Upper lobe of left lung (tissue), 6 donors: ENCODE measurements at regions not wholly inside any gene's neighbourhood (a gene's known extent, or its start where the extent isn't known, plus 50 kb on each side); places are given as distances from the start of the nearest gene placed in this dataset.
A peak's percentile ranks its signal among the peaks of the same experiment; 100 is the strongest.

Experiments used
- ATAC-seq, 2 donors: fragments of 200-7000 bp; cut with Tn5 transposase; one replicate each; pipeline ENCODE4 v1.9.1; 2022; ENCODE audit warnings: mild to moderate bottlenecking in 2 of 2, moderate library complexity in 2 of 2; ENCODE audit not compliant: low FRiP score in 2 of 2
- DNase-seq, 2 donors: peaks; one replicate each; pipeline ENCODE4 v3.0.0-alpha.2; 2019 to 2020
- H3K27ac ChIP-seq, 4 donors: fragments of 200-600 bp; sonication (generic); one replicate each; pipeline ENCODE4 v1.5.1; 2016 to 2019
- H3K27me3 ChIP-seq, 4 donors: fragments of 200-600 bp; sonication (generic); one replicate each; pipeline ENCODE4 v1.5.1; 2017 to 2019
- H3K36me3 ChIP-seq, 4 donors: fragments of 200-600 bp; sonication (generic); one replicate each; pipeline ENCODE4 v1.5.1; 2016 to 2019
- H3K4me1 ChIP-seq, 4 donors: fragments of 200-600 bp; sonication (generic); one replicate each; pipeline ENCODE4 v1.5.1; 2018 to 2019
- H3K4me3 ChIP-seq, 4 donors: fragments of 200-600 bp; sonication (generic); one replicate each; pipeline ENCODE4 v1.5.1; 2017 to 2019; ENCODE audit warnings: mild to moderate bottlenecking in 2 of 4, moderate library complexity in 1 of 4
- H3K9me3 ChIP-seq, 4 donors: fragments of 200-600 bp; sonication (generic); one replicate each; pipeline ENCODE4 v1.5.1; 2018 to 2019
- CTCF ChIP-seq, 6 experiments: fragments of 450-650 bp in 4 of 6; fragments of 200-600 bp in 2 of 6; sonication (generic) in 2 of 6; IDR thresholded peaks; one replicate each; pipeline ENCODE4 v1.5.1; 2016 to 2019; ENCODE audit warnings: antibody characterized with exemption in 6 of 6
- EP300 ChIP-seq, 4 donors: sonication (generic); formaldehyde crosslinking; IDR thresholded peaks; one replicate each; pipeline ENCODE4 v1.5.1; 2017; ENCODE audit warnings: antibody characterized with exemption in 4 of 4, control low read depth in 2 of 4
- POLR2A ChIP-seq, 4 donors: fragments of 450-650 bp; IDR thresholded peaks; one replicate each; pipeline ENCODE4 v1.5.1; 2016 to 2017; ENCODE audit warnings: antibody characterized with exemption in 4 of 4, mild to moderate bottlenecking in 2 of 4
- POLR2AphosphoS5 ChIP-seq, 2 donors: sonication (generic); formaldehyde crosslinking; IDR thresholded peaks; one replicate each; pipeline ENCODE4 v1.5.1; 2017; ENCODE audit warnings: antibody characterized with exemption in 2 of 2
- WGBS, 2 donors: methylation state at CpG; one replicate each; pipeline ENCODE4 v1.1.5; 2017 to 2018; 5-methylcytosine and 5-hydroxymethylcytosine counted together
- donor health status: DM: no; HTN: no; CAD: no; lungs with moderate emphysema.
- donor health status: DM: no; HTN: yes; CAD: no; lungs with severe emphysema.

- Histone ChIP-seq H3K9me3 (no peaks in the 10 kb centered on the region), H3K4me1 (no peaks in the 10 kb centered on the region), H3K27ac (no peak overlapping the region), H3K4me3 (no peak overlapping the region), H3K27me3 (no peaks in the 10 kb centered on the region), H3K36me3 (no peaks in the 10 kb centered on the region)
- no peak for ATAC-seq
- no peak for DNase-seq
- no peak for TF ChIP-seq POLR2A (IDR thresholded peaks at IDR 0.05)
- TF ChIP-seq EP300 (IDR thresholded peaks at IDR 0.05): no peak
- no peak for TF ChIP-seq POLR2AphosphoS5 (IDR thresholded peaks at IDR 0.05)
- no peak for TF ChIP-seq CTCF (IDR thresholded peaks at IDR 0.05)
- 53 to 94% methylated on average over 1 of the region's 1 CpG for WGBS, 2 donors
These were observed 125.6 kb upstream of the TMEM106B start for GRCh38 chr7:12085516-12085915.

- Histone ChIP-seq H3K27ac (no peak overlapping the region), H3K36me3 (no peaks in the 10 kb centered on the region), H3K4me3 (no peak overlapping the region), H3K9me3 (no peaks in the 10 kb centered on the region), H3K4me1 (no peaks in the 10 kb centered on the region), H3K27me3 (no peaks in the 10 kb centered on the region)
- DNase-seq (no peak), ATAC-seq (peak; percentile 31 to 64)
- whole genome bisulfite sequencing, 2 donors: 77 to 86% methylated on average over 9 of the region's 9 CpGs
- TF ChIP-seq EP300 (IDR thresholded peaks at IDR 0.05) (no peak), POLR2A (IDR thresholded peaks at IDR 0.05) (no peak), CTCF (IDR thresholded peaks at IDR 0.05) (no peak), POLR2AphosphoS5 (IDR thresholded peaks at IDR 0.05) (no peak)
These were observed 120.9 kb upstream of the TMEM106B start for GRCh38 chr7:12089951-12090756.

- WGBS, 2 donors: 75 to 98% methylated on average over 2 to 5 of the region's 5 CpGs
- Histone ChIP-seq H3K4me1 (no peaks in the 10 kb centered on the region), H3K27me3 (no peaks in the 10 kb centered on the region), H3K9me3 (no peaks in the 10 kb centered on the region), H3K4me3 (no peak overlapping the region), H3K27ac (no peak overlapping the region), H3K36me3 (no peaks in the 10 kb centered on the region)
- ATAC-seq (peak in 1 of 2 donors; percentile 25), DNase-seq (peak in 1 of 2 donors; percentile 4)
- TF ChIP-seq POLR2AphosphoS5 (IDR thresholded peaks at IDR 0.05) (no peak), CTCF (IDR thresholded peaks at IDR 0.05) (no peak), POLR2A (IDR thresholded peaks at IDR 0.05) (no peak), EP300 (IDR thresholded peaks at IDR 0.05) (no peak)
These were observed 120.3 kb upstream of the TMEM106B start for GRCh38 chr7:12090757-12091221.

GRCh38 chr7:12091231-12091630 is 119.9 kb upstream of the TMEM106B start:
- H3K9me3 ChIP-seq: no peaks in the 10 kb centered on the region
- 92 to 96% methylated on average over 4 of the region's 4 CpGs for WGBS, 2 donors
- H3K27me3 ChIP-seq: no peaks in the 10 kb centered on the region
- TF ChIP-seq CTCF (IDR thresholded peaks at IDR 0.05) (no peak), POLR2AphosphoS5 (IDR thresholded peaks at IDR 0.05) (no peak), POLR2A (IDR thresholded peaks at IDR 0.05) (no peak), EP300 (IDR thresholded peaks at IDR 0.05) (no peak)
- H3K4me1 ChIP-seq: no peaks in the 10 kb centered on the region
- no peak overlapping the region for H3K4me3 ChIP-seq
- no peak for ATAC-seq
- H3K27ac ChIP-seq: no peak overlapping the region
- no peak for DNase-seq
- H3K36me3 ChIP-seq: no peaks in the 10 kb centered on the region
